H9 (cell line): ENCODE measurements at regions not wholly inside any gene's neighbourhood (a gene's known extent, or its start where the extent isn't known, plus 50 kb on each side); places are given as distances from the start of the nearest gene placed in this dataset.

ENCODE experiments used
- DNase-seq: peaks from one replicate; pipeline ENCODE4 v3.0.0-alpha.2; 2017
- H2AFZ ChIP-seq: one replicate; pipeline ENCODE4 v1.6.1; 2013; ENCODE audit warnings: mild to moderate bottlenecking, low read length, control low read depth, moderate library complexity
- H2AK5ac ChIP-seq: 2 replicates; pipeline ENCODE4 v1.6.1; 2013; ENCODE audit warnings: low read length, control low read depth, mixed read lengths; ENCODE audit not compliant: insufficient read length
- H2BK120ac ChIP-seq: one replicate; pipeline ENCODE4 v1.6.1; 2013; ENCODE audit warnings: low read depth, mild to moderate bottlenecking, low read length, control low read depth, inconsistent platforms; ENCODE audit not compliant: poor library complexity, severe bottlenecking
- H2BK12ac ChIP-seq: 2 replicates; pipeline ENCODE4 v1.6.1; 2013; ENCODE audit warnings: low read length, control low read depth, mixed read lengths, low read depth; ENCODE audit not compliant: insufficient read length
- H2BK15ac ChIP-seq: 2 replicates; pipeline ENCODE4 v1.6.1; 2013; ENCODE audit warnings: low read depth, low read length, control low read depth
- H2BK20ac ChIP-seq: one replicate; pipeline ENCODE4 v1.6.1; 2013; ENCODE audit warnings: low read depth, mild to moderate bottlenecking, low read length, control low read depth, inconsistent platforms; ENCODE audit not compliant: poor library complexity, severe bottlenecking
- H2BK5ac ChIP-seq: 2 replicates; pipeline ENCODE4 v1.6.1; 2013; ENCODE audit warnings: low read length, control low read depth, mixed read lengths; ENCODE audit not compliant: insufficient read length
- H3K14ac ChIP-seq: 2 replicates; pipeline ENCODE4 v1.6.1; 2013; ENCODE audit warnings: low read length, control low read depth; ENCODE audit not compliant: insufficient read depth
- H3K18ac ChIP-seq: 2 replicates; pipeline ENCODE4 v1.6.1; 2013; ENCODE audit warnings: low read depth, mild to moderate bottlenecking, mixed read lengths, low read length, control low read depth; ENCODE audit not compliant: insufficient read length
- H3K23ac ChIP-seq: 2 replicates; pipeline ENCODE4 v1.6.1; 2013; ENCODE audit warnings: low read length, control low read depth, mixed read lengths, low read depth; ENCODE audit not compliant: insufficient read length
- H3K23me2 ChIP-seq: 2 replicates; pipeline ENCODE4 v1.6.1; 2013; ENCODE audit warnings: low read depth, mild to moderate bottlenecking, mixed read lengths, low read length, control low read depth; ENCODE audit not compliant: insufficient read length, poor library complexity, severe bottlenecking
- H3K27ac ChIP-seq: 2 replicates; pipeline ENCODE4 v1.5.1; 2013; ENCODE audit warnings: low read length, control low read depth, mixed read lengths, low read depth; ENCODE audit not compliant: insufficient read length
- H3K27me3 ChIP-seq: 2 replicates; pipeline ENCODE4 v1.6.1; 2013; ENCODE audit warnings: low read length, control low read depth, inconsistent platforms; ENCODE audit not compliant: insufficient read depth
- H3K4ac ChIP-seq: 2 replicates; pipeline ENCODE4 v1.6.1; 2013; ENCODE audit warnings: low read depth, mild to moderate bottlenecking, control low read depth, inconsistent platforms, low read length, moderate library complexity
- H3K4me1 ChIP-seq: 2 replicates; pipeline ENCODE4 v1.6.1; 2013; ENCODE audit warnings: low read length, control low read depth, inconsistent platforms; ENCODE audit not compliant: insufficient read depth
- H3K4me2 ChIP-seq: 2 replicates; pipeline ENCODE4 v1.6.1; 2013; ENCODE audit warnings: low read length, control low read depth, mixed read lengths; ENCODE audit not compliant: insufficient read length, insufficient read depth
- H3K56ac ChIP-seq: 2 replicates; pipeline ENCODE4 v1.6.1; 2013; ENCODE audit warnings: low read depth, mild to moderate bottlenecking, mixed read lengths, low read length, control low read depth; ENCODE audit not compliant: insufficient read length
- H3K79me1 ChIP-seq: 2 replicates; pipeline ENCODE4 v1.6.1; 2013; ENCODE audit warnings: low read depth, mild to moderate bottlenecking, moderate library complexity, low read length, control low read depth, inconsistent platforms; ENCODE audit not compliant: insufficient read depth, poor library complexity, severe bottlenecking
- H3K79me2 ChIP-seq: 2 replicates; pipeline ENCODE4 v1.6.1; 2013; ENCODE audit warnings: low read length, control low read depth, inconsistent platforms; ENCODE audit not compliant: insufficient read depth
- H3K9ac ChIP-seq: 2 replicates; pipeline ENCODE4 v1.6.1; 2013; ENCODE audit warnings: low read length, control low read depth, mixed read lengths; ENCODE audit not compliant: insufficient read length; ENCODE audit errors: extremely low read depth
- H3K9me3 ChIP-seq: one replicate; pipeline ENCODE4 v1.6.1; 2013; ENCODE audit warnings: low read depth, low read length, inconsistent platforms; ENCODE audit not compliant: control insufficient read depth
- H3T11ph ChIP-seq: one replicate; pipeline ENCODE4 v1.6.1; 2013; ENCODE audit warnings: mild to moderate bottlenecking, low read length, control low read depth, inconsistent platforms
- H4K20me1 ChIP-seq: one replicate; pipeline ENCODE4 v1.6.1; 2013; ENCODE audit not compliant: control insufficient read depth, insufficient read length, insufficient read depth
- H4K5ac ChIP-seq: 2 replicates; pipeline ENCODE4 v1.6.1; 2013; ENCODE audit warnings: low read depth, mild to moderate bottlenecking, mixed read lengths, low read length, control low read depth; ENCODE audit not compliant: insufficient read length
- H4K8ac ChIP-seq: replicated peaks from 2 replicates; pipeline ENCODE4 v1.6.1; 2013; ENCODE audit warnings: low read length, control low read depth, mixed read lengths, low read depth; ENCODE audit not compliant: insufficient read length
- H4K91ac ChIP-seq: 2 replicates; pipeline ENCODE4 v1.6.1; 2013; ENCODE audit warnings: low read depth, mild to moderate bottlenecking, moderate library complexity, mixed read lengths, low read length, control low read depth; ENCODE audit not compliant: insufficient read length
- H3K27ac Mint-ChIP-seq, 3 experiments: 2 replicates in 2 of 3; 3 replicates in 1 of 3; pipeline ENCODE4 v1.8.0; 2020 to 2021; ENCODE audit warnings: mixed read lengths in 3 of 3, mild to moderate bottlenecking in 1 of 3, moderate library complexity in 1 of 3
- H3K27me3 Mint-ChIP-seq: 2 replicates; pipeline ENCODE4 v1.8.0; 2021; ENCODE audit warnings: low read depth, mild to moderate bottlenecking, moderate library complexity, mixed read lengths
- H3K36me3 Mint-ChIP-seq, 3 experiments: 2 replicates in 2 of 3; 3 replicates in 1 of 3; pipeline ENCODE4 v1.8.0; 2020 to 2021; ENCODE audit warnings: low read depth in 3 of 3, mixed read lengths in 3 of 3; ENCODE audit not compliant: insufficient read depth in 1 of 3
- H3K4me1 Mint-ChIP-seq, 2 experiments: 2 replicates each; pipeline ENCODE4 v1.8.0; 2020; ENCODE audit warnings: mixed read lengths in 2 of 2
- H3K4me3 Mint-ChIP-seq, 2 experiments: 2 replicates in 1 of 2; 3 replicates in 1 of 2; pipeline ENCODE4 v1.8.0; 2020 to 2021; ENCODE audit warnings: mild to moderate bottlenecking in 2 of 2, mixed read lengths in 2 of 2, moderate library complexity in 1 of 2
- H3K9me3 Mint-ChIP-seq, 2 experiments: 2 replicates in 1 of 2; 3 replicates in 1 of 2; pipeline ENCODE4 v1.8.0; 2020; ENCODE audit warnings: mild to moderate bottlenecking in 2 of 2, mixed read lengths in 2 of 2, moderate library complexity in 1 of 2
- CTCF ChIP-seq: fragments of 200-600 bp; sonication (generic); conservative IDR thresholded peaks from 3 replicates; pipeline ENCODE4 v1.8.0; 2021; ENCODE audit warnings: antibody characterized with exemption, mild to moderate bottlenecking
- WGBS: extraction: QIAGEN DNeasy Blood & Tissue Kit; methylation state at CpG from one replicate; pipeline ENCODE4 v1.1.7; 2013; ENCODE audit warnings: missing lambda C conversion rate, low lambda C conversion rate, mixed read lengths; ENCODE audit not compliant: insufficient read length; ENCODE audit errors: extremely low coverage; 5-methylcytosine and 5-hydroxymethylcytosine counted together

- Histone ChIP-seq H3K79me1 (no peaks in the 10 kb centered on the region), H2BK20ac (no peak overlapping the region), H3T11ph (no peak overlapping the region), H3K4me2 (no peak overlapping the region), H2BK15ac (no peak overlapping the region), H3K23ac (no peak overlapping the region), H3K4ac (no peak overlapping the region), H4K5ac (no peak overlapping the region), H3K27ac (no peak overlapping the region), H3K27me3 (no peaks in the 10 kb centered on the region), H3K23me2 (no peaks in the 10 kb centered on the region), H2BK120ac (no peak overlapping the region), H4K20me1 (no peaks in the 10 kb centered on the region), H3K14ac (no peak overlapping the region), H4K91ac (no peak overlapping the region), H3K4me1 (no peaks in the 10 kb centered on the region), H3K9ac (no peak overlapping the region), H2BK5ac (no peak overlapping the region), H3K18ac (no peak overlapping the region), H2AFZ (no peak overlapping the region), H3K9me3 (no peaks in the 10 kb centered on the region), H2AK5ac (no peak overlapping the region), H2BK12ac (no peak overlapping the region), H3K56ac (no peak overlapping the region), H3K79me2 (no peaks in the 10 kb centered on the region), H4K8ac (no peak overlapping the region)
- H3K27me3 Mint-ChIP-seq, result no peaks in the 10 kb centered on the region
- no peaks in the 10 kb centered on the region for H3K9me3 Mint-ChIP-seq
- peaks cover 3 to 4% of the 10 kb centered on the region in 2 experiments; a peak in 3 of 4 replicates for H3K4me1 Mint-ChIP-seq
- DNase-seq, result no peak
- H3K36me3 Mint-ChIP-seq, result no peaks in the 10 kb centered on the region
- no peak overlapping the region for H3K4me3 Mint-ChIP-seq
- TF ChIP-seq CTCF, result no peak
- no CpG with 5 or more reads among the region's 2 CpGs for WGBS
- H3K27ac Mint-ChIP-seq, result no peak overlapping the region
These were observed 142.8 kb upstream of the STK32A start for GRCh38 chr5:147092044-147092443.
